Activated B cell treated with CpG ODN at 0.5 μM for 24 hours (primary cell): ENCODE measurements at regions not wholly inside any gene's neighbourhood (a gene's known extent, or its start where the extent isn't known, plus 50 kb on each side); places are given as distances from the start of the nearest gene placed in this dataset.

Experiments used
- ATAC-seq: fragments of 200-7000 bp; cut with Tn5 transposase; one replicate; pipeline ENCODE4 v1.10.0; 2021; ENCODE audit warnings: low read depth, mild to moderate bottlenecking, moderate library complexity
- CTCF ChIA-PET: fragments of 350-600 bp; sonication (Branson Sonifier 250); formaldehyde crosslinking; loops from one replicate; lab custom pipeline; 2021; ENCODE audit warnings: antibody characterized with exemption; lab: Charles Lee
- POLR2A ChIA-PET: fragments of 350-600 bp; sonication (Branson Sonifier 250); formaldehyde crosslinking; loops from one replicate; lab custom pipeline; 2021; ENCODE audit warnings: antibody characterized with exemption; lab: Charles Lee
- DNase-seq: peaks from one replicate; pipeline ENCODE4 v3.0.0; 2022
- H3K27ac Mint-ChIP-seq: one replicate; pipeline ENCODE4 v1.8.0; 2020; ENCODE audit warnings: mixed read lengths
- H3K27me3 Mint-ChIP-seq: one replicate; pipeline ENCODE4 v1.8.0; 2021; ENCODE audit warnings: mixed read lengths
- H3K36me3 Mint-ChIP-seq: one replicate; pipeline ENCODE4 v1.8.0; 2021; ENCODE audit warnings: low read depth, mixed read lengths
- H3K4me1 Mint-ChIP-seq: one replicate; pipeline ENCODE4 v1.8.0; 2021; ENCODE audit warnings: mixed read lengths
- H3K4me3 Mint-ChIP-seq: one replicate; pipeline ENCODE4 v1.8.0; 2020; ENCODE audit warnings: mild to moderate bottlenecking, mixed read lengths
- H3K9me3 Mint-ChIP-seq: one replicate; pipeline ENCODE4 v1.8.0; 2020; ENCODE audit warnings: mixed read lengths
- intact Hi-C: fragments of 100-400 bp; cut with micrococcal nuclease; formaldehyde crosslinking; loops from one replicate; pipeline ENCODE4 v1.15.1; 2024
- TF ChIP-seq, protein P1 (sequence below): fragments of 200-600 bp; IDR thresholded peaks from one replicate; pipeline ENCODE4 v1.8.0; 2022; ENCODE audit warnings: antibody characterized with exemption, mild to moderate bottlenecking

DNA sequence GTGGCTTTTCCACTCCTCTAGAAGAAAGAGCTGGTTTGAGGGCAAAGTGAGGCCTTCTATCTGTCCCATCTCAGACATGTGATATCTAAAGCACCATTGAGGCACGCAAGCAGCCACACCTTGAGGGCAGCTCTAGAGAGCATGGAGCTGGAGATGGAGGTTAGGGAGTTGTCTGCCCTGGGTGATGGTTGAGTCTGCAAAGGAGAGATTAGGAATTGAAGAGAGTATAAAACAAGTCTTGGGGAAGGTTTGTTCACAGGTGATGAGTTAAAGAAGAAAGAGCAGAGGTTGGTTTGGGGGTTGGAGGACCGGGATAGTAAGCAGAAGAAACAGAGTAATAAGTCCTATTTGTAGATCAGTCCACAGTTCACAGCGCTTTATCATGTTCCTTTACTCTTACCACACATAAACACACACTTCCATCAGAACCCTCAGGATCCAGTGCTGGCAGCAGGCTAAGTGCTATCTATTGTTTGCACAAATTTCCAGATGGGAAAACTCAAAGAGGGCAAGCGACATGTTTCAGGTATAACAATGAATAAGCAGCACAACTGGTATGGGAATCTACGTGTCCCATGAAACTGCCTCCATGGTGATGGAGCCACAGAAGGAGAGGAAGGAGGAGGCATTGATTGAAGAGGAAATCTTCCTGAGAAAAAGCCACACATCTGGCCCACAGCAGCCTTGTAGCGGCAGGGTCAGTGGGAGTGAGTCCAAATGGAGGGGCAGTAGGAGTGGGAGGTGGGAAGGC, 65.8 kb downstream of the RASSF10 start:
- intact Hi-C loops = no loop called here
- TF ChIP-seq, protein P1, sequence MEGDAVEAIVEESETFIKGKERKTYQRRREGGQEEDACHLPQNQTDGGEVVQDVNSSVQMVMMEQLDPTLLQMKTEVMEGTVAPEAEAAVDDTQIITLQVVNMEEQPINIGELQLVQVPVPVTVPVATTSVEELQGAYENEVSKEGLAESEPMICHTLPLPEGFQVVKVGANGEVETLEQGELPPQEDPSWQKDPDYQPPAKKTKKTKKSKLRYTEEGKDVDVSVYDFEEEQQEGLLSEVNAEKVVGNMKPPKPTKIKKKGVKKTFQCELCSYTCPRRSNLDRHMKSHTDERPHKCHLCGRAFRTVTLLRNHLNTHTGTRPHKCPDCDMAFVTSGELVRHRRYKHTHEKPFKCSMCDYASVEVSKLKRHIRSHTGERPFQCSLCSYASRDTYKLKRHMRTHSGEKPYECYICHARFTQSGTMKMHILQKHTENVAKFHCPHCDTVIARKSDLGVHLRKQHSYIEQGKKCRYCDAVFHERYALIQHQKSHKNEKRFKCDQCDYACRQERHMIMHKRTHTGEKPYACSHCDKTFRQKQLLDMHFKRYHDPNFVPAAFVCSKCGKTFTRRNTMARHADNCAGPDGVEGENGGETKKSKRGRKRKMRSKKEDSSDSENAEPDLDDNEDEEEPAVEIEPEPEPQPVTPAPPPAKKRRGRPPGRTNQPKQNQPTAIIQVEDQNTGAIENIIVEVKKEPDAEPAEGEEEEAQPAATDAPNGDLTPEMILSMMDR = no peak
- H3K36me3 Mint-ChIP-seq = no peaks in the 10 kb centered on the region
- no peak overlapping the region for H3K27ac Mint-ChIP-seq
- ATAC-seq = no peak
- H3K4me1 Mint-ChIP-seq = no peaks in the 10 kb centered on the region
- no peaks in the 10 kb centered on the region for H3K9me3 Mint-ChIP-seq
- POLR2A ChIA-PET = no interaction called here
- H3K27me3 Mint-ChIP-seq = peaks cover 6% of the 10 kb centered on the region
- CTCF ChIA-PET = no interaction called here
- no peak overlapping the region for H3K4me3 Mint-ChIP-seq
- no peak for DNase-seq

- peaks cover 6% of the 10 kb centered on the region for H3K27me3 Mint-ChIP-seq
- no peak overlapping the region for H3K27ac Mint-ChIP-seq
- intact Hi-C loops = no loop called here
- no peaks in the 10 kb centered on the region for H3K4me1 Mint-ChIP-seq
- no peaks in the 10 kb centered on the region for H3K36me3 Mint-ChIP-seq
- no peak for ATAC-seq
- ChIA-PET CTCF (no interaction called here), POLR2A (no interaction called here)
- H3K9me3 Mint-ChIP-seq = no peaks in the 10 kb centered on the region
- no peak overlapping the region for H3K4me3 Mint-ChIP-seq
- no peak for DNase-seq
- TF ChIP-seq, protein P1 = no peak
These were observed 67.8 kb downstream of the RASSF10 start for GRCh38 chr11:13076961-13077360.

DNA sequence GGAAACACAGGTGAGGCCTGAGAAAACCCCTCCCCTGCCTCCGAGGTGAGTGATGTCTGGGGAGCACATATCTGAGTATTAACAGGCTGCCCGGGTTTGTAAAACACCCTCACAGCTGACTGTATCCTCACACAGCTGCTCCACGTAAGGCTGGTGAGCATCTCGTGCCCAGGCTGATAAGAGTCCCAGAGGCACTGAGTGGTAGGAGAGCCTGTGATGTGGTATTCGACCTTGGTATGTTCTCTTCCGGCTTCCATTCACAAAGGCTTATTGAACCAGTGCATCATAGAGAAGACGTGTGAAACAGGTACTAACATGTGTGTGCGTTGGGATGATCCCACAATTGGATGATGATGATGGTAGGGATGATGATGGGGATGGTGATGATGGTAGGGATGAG, 71.7 kb downstream of the RASSF10 start:
- Mint-ChIP-seq H3K27ac (no peak overlapping the region), H3K4me1 (no peaks in the 10 kb centered on the region), H3K9me3 (no peaks in the 10 kb centered on the region), H3K4me3 (no peak overlapping the region), H3K36me3 (no peaks in the 10 kb centered on the region), H3K27me3 (peaks cover 4% of the 10 kb centered on the region)
- intact Hi-C loops = no loop called here
- no peak for ATAC-seq
- POLR2A ChIA-PET = no interaction called here
- CTCF ChIA-PET = no interaction called here
- no peak for DNase-seq
- TF ChIP-seq, protein P1 = no peak

DNA sequence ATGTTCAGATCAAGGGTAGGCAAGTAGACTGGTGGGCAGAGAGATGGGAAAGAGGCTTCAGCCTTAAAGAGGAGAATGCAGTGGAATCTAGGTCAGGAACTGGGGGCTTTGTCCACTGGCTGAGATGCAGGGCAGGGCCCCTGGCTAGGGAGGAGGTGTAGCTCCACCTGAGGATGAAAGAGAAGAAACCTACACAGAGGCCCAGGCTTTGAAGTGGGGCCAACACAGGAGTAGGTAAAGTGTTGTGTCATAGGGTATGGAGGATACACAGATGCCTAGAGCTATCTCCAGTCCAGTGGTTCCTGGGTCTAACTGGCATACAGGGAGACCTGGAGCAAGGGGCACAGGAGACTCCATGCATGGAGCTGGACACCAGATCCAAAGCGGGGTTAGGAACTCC, 73.5 kb downstream of the RASSF10 start:
- no peaks in the 10 kb centered on the region for H3K4me1 Mint-ChIP-seq
- ChIA-PET CTCF (no interaction called here), POLR2A (no interaction called here)
- H3K27me3 Mint-ChIP-seq = peaks cover 3% of the 10 kb centered on the region
- H3K27ac Mint-ChIP-seq = no peak overlapping the region
- TF ChIP-seq, protein P1 = no peak
- intact Hi-C loops = no loop called here
- no peak overlapping the region for H3K4me3 Mint-ChIP-seq
- no peaks in the 10 kb centered on the region for H3K36me3 Mint-ChIP-seq
- H3K9me3 Mint-ChIP-seq = no peaks in the 10 kb centered on the region
- DNase-seq = no peak
- ATAC-seq = no peak

DNA sequence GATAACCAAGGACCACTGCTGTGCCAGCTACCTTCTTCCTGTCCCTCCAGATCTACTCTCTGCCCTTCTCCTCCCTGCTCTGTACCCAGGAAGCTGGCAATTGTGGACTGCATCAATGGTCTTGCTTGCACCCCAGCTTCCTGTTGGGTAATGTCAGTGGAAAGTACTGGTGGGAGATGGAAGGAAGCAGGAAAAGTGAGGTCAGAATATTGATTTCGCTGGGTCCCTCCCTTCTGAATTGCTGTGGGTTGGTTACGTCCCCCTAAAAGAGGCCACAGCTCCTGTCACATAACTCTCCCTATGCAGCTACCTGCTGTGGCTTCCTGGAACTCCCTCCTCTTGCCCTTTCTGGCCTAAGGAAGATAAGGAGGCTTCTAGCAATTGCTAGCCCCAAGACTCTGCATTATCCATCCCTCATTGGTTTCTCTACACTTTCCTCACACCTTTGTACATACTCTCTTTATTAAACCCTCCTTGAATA, 81.2 kb downstream of the RASSF10 start:
- no peaks in the 10 kb centered on the region for H3K27me3 Mint-ChIP-seq
- POLR2A ChIA-PET = no interaction called here
- H3K4me1 Mint-ChIP-seq = no peaks in the 10 kb centered on the region
- no peaks in the 10 kb centered on the region for H3K9me3 Mint-ChIP-seq
- TF ChIP-seq, protein P1 = no peak
- CTCF ChIA-PET = no interaction called here
- intact Hi-C loops = no loop called here
- no peaks in the 10 kb centered on the region for H3K36me3 Mint-ChIP-seq
- H3K4me3 Mint-ChIP-seq = no peak overlapping the region
- no peak for DNase-seq
- H3K27ac Mint-ChIP-seq = no peak overlapping the region
- ATAC-seq = no peak
